Trophoblast cell (in vitro differentiated cells and primary cell): ENCODE measurements at regions not wholly inside any gene's neighbourhood (a gene's known extent, or its start where the extent isn't known, plus 50 kb on each side); places are given as distances from the start of the nearest gene placed in this dataset.

ENCODE experiments used
- DNase-seq, 2 donors: peaks; one replicate each; pipeline ENCODE4 v3.0.0-alpha.2; 2016
- H2AFZ ChIP-seq: 2 replicates; pipeline ENCODE4 v1.6.1; 2013; ENCODE audit warnings: low read length, moderate library complexity, mild to moderate bottlenecking; ENCODE audit not compliant: insufficient read depth, poor library complexity
- H2AK5ac ChIP-seq: 2 replicates; pipeline ENCODE4 v1.6.1; 2013; ENCODE audit warnings: mild to moderate bottlenecking, low read length
- H2BK120ac ChIP-seq: 2 replicates; pipeline ENCODE4 v1.6.1; 2013; ENCODE audit warnings: low read length, mild to moderate bottlenecking, moderate library complexity; ENCODE audit not compliant: insufficient read depth, poor library complexity
- H2BK12ac ChIP-seq: 2 replicates; pipeline ENCODE4 v1.6.1; 2013; ENCODE audit warnings: mild to moderate bottlenecking, low read length, moderate library complexity
- H2BK5ac ChIP-seq: 2 replicates; pipeline ENCODE4 v1.6.1; 2013; ENCODE audit warnings: low read length, low read depth, moderate library complexity, mild to moderate bottlenecking; ENCODE audit not compliant: poor library complexity
- H3K14ac ChIP-seq: 2 replicates; pipeline ENCODE4 v1.6.1; 2013; ENCODE audit warnings: mild to moderate bottlenecking, low read length
- H3K18ac ChIP-seq: 2 replicates; pipeline ENCODE4 v1.6.1; 2013; ENCODE audit warnings: mild to moderate bottlenecking, low read length
- H3K23ac ChIP-seq: 2 replicates; pipeline ENCODE4 v1.6.1; 2013; ENCODE audit warnings: low read length
- H3K27ac ChIP-seq: 2 replicates; pipeline ENCODE4 v1.5.1; 2013; ENCODE audit warnings: low read depth, mild to moderate bottlenecking, inconsistent platforms, low read length, moderate library complexity
- H3K27me3 ChIP-seq: 2 replicates; pipeline ENCODE4 v1.6.1; 2013; ENCODE audit warnings: inconsistent platforms, mild to moderate bottlenecking, low read length, moderate library complexity; ENCODE audit not compliant: insufficient read depth
- H3K36me3 ChIP-seq, 2 experiments: 1 replicate in 1 of 2; 2 replicates in 1 of 2; pipeline ENCODE4 v1.6.1; 2013; ENCODE audit warnings: low read length in 2 of 2, mild to moderate bottlenecking in 2 of 2, moderate library complexity in 1 of 2; ENCODE audit not compliant: insufficient read depth in 2 of 2, control insufficient read depth in 1 of 2
- H3K4ac ChIP-seq: 2 replicates; pipeline ENCODE4 v1.6.1; 2013; ENCODE audit warnings: low read depth, mild to moderate bottlenecking, low read length, moderate library complexity
- H3K4me1 ChIP-seq, 2 experiments: 1 replicate in 1 of 2; 2 replicates in 1 of 2; pipeline ENCODE4 v1.6.1; 2013; ENCODE audit warnings: low read length in 2 of 2, mild to moderate bottlenecking in 2 of 2, moderate library complexity in 1 of 2; ENCODE audit not compliant: insufficient read depth in 2 of 2, control insufficient read depth in 1 of 2
- H3K4me2 ChIP-seq: 2 replicates; pipeline ENCODE4 v1.6.1; 2013; ENCODE audit warnings: inconsistent platforms, mild to moderate bottlenecking, low read length, moderate library complexity
- H3K4me3 ChIP-seq: 2 replicates; pipeline ENCODE4 v1.5.1; 2013; ENCODE audit warnings: mild to moderate bottlenecking, low read depth, low read length, inconsistent platforms
- H3K79me1 ChIP-seq: one replicate; pipeline ENCODE4 v1.6.1; 2013; ENCODE audit warnings: low read length
- H3K79me2 ChIP-seq: 2 replicates; pipeline ENCODE4 v1.6.1; 2013; ENCODE audit warnings: low read length, mild to moderate bottlenecking; ENCODE audit not compliant: control insufficient read depth, insufficient read depth, poor library complexity
- H3K9ac ChIP-seq: 2 replicates; pipeline ENCODE4 v1.6.1; 2013; ENCODE audit warnings: mild to moderate bottlenecking, low read length
- H3K9me3 ChIP-seq: 2 replicates; pipeline ENCODE4 v1.6.1; 2013; ENCODE audit warnings: low read depth, mild to moderate bottlenecking, control low read depth, inconsistent platforms, low read length; ENCODE audit not compliant: insufficient read depth
- H4K12ac ChIP-seq: 2 replicates; pipeline ENCODE4 v1.6.1; 2013; ENCODE audit warnings: low read depth, mild to moderate bottlenecking, low read length, moderate library complexity
- H4K8ac ChIP-seq: 2 replicates; pipeline ENCODE4 v1.6.1; 2013; ENCODE audit warnings: low read depth, mild to moderate bottlenecking, low read length, moderate library complexity
- H4K91ac ChIP-seq: one replicate; pipeline ENCODE4 v1.6.1; 2013; ENCODE audit warnings: low read depth, mild to moderate bottlenecking, low read length, moderate library complexity
- WGBS: extraction: QIAGEN DNeasy Blood & Tissue Kit; methylation state at CpG from one replicate; pipeline ENCODE4 v1.1.7; 2013; ENCODE audit warnings: missing lambda C conversion rate; ENCODE audit not compliant: insufficient read length, insufficient coverage; ENCODE audit errors: extremely low coverage; 5-methylcytosine and 5-hydroxymethylcytosine counted together

DNA sequence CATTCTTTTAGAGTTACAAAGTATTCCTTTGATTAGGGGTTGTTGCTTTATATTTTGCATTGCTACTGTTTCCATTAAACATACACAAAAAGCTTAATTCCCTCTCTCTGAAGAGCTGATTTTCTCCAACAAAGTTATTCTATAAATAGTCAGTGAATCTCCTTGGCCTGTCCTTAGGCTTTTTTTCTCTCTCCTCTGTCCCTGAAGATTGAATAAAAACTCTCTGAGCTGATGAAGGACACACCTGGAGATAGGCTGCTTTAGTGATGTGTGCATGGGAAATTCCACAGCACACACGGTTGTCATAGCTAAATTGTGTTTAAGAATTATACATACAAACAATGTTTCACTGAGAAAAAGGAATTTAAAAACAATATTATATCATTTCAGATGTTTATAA, 90.5 kb upstream of the TMEM106B start:
- H3K4me3 ChIP-seq: no peak overlapping the region
- no peak overlapping the region for H4K91ac ChIP-seq
- WGBS: no CpG with 5 or more reads among the region's 1 CpG
- no peaks in the 10 kb centered on the region for H3K9me3 ChIP-seq
- no peak overlapping the region for H3K27ac ChIP-seq
- H3K14ac ChIP-seq: no peak overlapping the region
- H3K4me1 ChIP-seq: no peaks in the 10 kb centered on the region
- no peak overlapping the region for H3K23ac ChIP-seq
- DNase-seq: no peak
- H3K4ac ChIP-seq: no peak overlapping the region
- H2BK12ac ChIP-seq: no peak overlapping the region
- H4K12ac ChIP-seq: no peak overlapping the region
- no peak overlapping the region for H2AFZ ChIP-seq
- no peak overlapping the region for H3K9ac ChIP-seq
- no peak overlapping the region for H2BK120ac ChIP-seq
- no peaks in the 10 kb centered on the region for H3K36me3 ChIP-seq
- no peaks in the 10 kb centered on the region for H3K79me1 ChIP-seq
- H2AK5ac ChIP-seq: no peak overlapping the region
- H4K8ac ChIP-seq: no peak overlapping the region
- H2BK5ac ChIP-seq: no peak overlapping the region
- H3K18ac ChIP-seq: no peak overlapping the region
- H3K4me2 ChIP-seq: no peak overlapping the region
- no peaks in the 10 kb centered on the region for H3K27me3 ChIP-seq
- H3K79me2 ChIP-seq: no peaks in the 10 kb centered on the region

DNA sequence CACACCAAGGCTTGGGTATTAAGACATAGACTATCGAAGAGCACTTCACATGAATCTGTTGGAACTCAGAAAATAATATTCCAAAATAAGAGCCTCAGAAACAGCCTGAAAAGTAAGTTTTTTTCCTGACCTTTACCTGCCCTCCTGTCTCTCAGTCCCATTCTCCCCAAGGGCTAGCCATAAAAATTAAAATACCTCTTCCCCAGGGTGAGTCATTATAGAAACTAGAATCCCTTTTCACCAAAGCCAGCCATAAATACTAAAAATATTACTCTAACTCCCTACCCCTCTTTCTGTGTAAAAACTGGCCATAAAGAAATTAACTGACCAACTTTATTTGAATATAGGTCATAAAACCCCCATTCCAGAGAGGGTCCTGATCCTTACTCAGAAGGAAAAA, 87.9 kb upstream of the TMEM106B start:
- no peak for DNase-seq
- H2AFZ ChIP-seq: no peak overlapping the region
- no peak overlapping the region for H3K9ac ChIP-seq
- WGBS: no CpG with 5 or more reads among the region's 1 CpG
- H3K18ac ChIP-seq: no peak overlapping the region
- H2AK5ac ChIP-seq: no peak overlapping the region
- no peak overlapping the region for H3K4ac ChIP-seq
- no peaks in the 10 kb centered on the region for H3K79me1 ChIP-seq
- H4K8ac ChIP-seq: no peak overlapping the region
- no peak overlapping the region for H3K27ac ChIP-seq
- H4K12ac ChIP-seq: no peak overlapping the region
- H3K9me3 ChIP-seq: no peaks in the 10 kb centered on the region
- H4K91ac ChIP-seq: no peak overlapping the region
- H2BK12ac ChIP-seq: no peak overlapping the region
- H3K4me3 ChIP-seq: no peak overlapping the region
- H3K36me3 ChIP-seq: no peaks in the 10 kb centered on the region
- no peaks in the 10 kb centered on the region for H3K27me3 ChIP-seq
- no peak overlapping the region for H2BK120ac ChIP-seq
- no peak overlapping the region for H3K14ac ChIP-seq
- H3K79me2 ChIP-seq: no peaks in the 10 kb centered on the region
- H3K4me2 ChIP-seq: no peak overlapping the region
- H3K23ac ChIP-seq: no peak overlapping the region
- no peak overlapping the region for H2BK5ac ChIP-seq
- H3K4me1 ChIP-seq: no peaks in the 10 kb centered on the region

DNA sequence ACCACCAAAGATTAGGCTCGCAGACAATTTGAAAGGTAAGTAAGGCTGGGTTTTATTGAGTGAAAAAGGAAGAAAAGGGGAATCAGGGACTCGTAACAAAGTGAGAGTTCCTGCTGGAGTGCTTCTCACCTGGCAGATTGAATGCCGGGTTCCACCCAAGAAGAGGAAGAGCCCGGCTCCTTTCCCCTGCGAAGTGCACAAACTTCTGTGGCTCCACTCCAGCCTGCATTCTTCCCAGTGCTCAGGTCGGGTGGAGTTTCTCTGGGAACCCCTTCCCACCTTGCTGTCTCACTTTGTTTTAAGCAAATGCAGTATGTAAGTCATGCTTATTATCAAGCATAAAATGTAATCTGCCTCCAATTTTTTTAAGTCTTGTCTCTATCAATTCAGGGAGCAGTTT, 87.1 kb upstream of the TMEM106B start:
- Histone ChIP-seq H4K91ac (no peak overlapping the region), H4K12ac (no peak overlapping the region), H2AFZ (no peak overlapping the region), H3K9me3 (no peaks in the 10 kb centered on the region), H3K79me1 (no peaks in the 10 kb centered on the region), H3K79me2 (no peaks in the 10 kb centered on the region), H2BK5ac (no peak overlapping the region), H3K27ac (no peak overlapping the region), H3K23ac (no peak overlapping the region), H2AK5ac (no peak overlapping the region), H3K18ac (no peak overlapping the region), H3K4me2 (no peak overlapping the region), H2BK120ac (no peak overlapping the region), H3K4me1 (no peaks in the 10 kb centered on the region), H3K36me3 (no peaks in the 10 kb centered on the region), H2BK12ac (no peak overlapping the region), H3K27me3 (no peaks in the 10 kb centered on the region), H3K4ac (no peak overlapping the region), H3K14ac (no peak overlapping the region), H3K9ac (no peak overlapping the region), H3K4me3 (no peak overlapping the region), H4K8ac (no peak overlapping the region)
- no peak for DNase-seq
- no CpG with 5 or more reads among the region's 6 CpGs for WGBS

DNA sequence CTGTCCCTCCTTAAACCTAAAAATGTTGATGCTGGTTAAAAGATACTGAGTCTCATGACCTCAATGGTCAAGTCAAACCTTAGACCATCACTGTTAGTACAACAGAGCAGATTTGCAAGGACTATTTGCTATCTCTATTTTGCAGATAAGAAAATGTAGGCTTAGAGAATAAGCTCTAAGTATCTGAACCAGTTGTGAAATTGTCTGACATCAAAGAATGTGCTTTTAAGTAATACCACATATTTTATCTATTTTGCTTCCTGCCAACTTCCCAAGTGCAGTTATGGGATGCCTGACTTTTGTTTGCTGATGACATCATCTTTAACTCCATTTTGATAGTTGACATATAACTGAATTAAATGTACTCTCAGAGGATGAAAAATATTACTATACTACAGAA, 83.6 kb upstream of the TMEM106B start:
- no peaks in the 10 kb centered on the region for H3K79me1 ChIP-seq
- H3K27me3 ChIP-seq: no peaks in the 10 kb centered on the region
- no peak overlapping the region for H3K18ac ChIP-seq
- no peak overlapping the region for H2BK12ac ChIP-seq
- no peak overlapping the region for H4K8ac ChIP-seq
- no peaks in the 10 kb centered on the region for H3K79me2 ChIP-seq
- H4K12ac ChIP-seq: no peak overlapping the region
- no peak overlapping the region for H2BK120ac ChIP-seq
- no peaks in the 10 kb centered on the region for H3K9me3 ChIP-seq
- no peak overlapping the region for H3K4ac ChIP-seq
- no peak overlapping the region for H2BK5ac ChIP-seq
- H3K27ac ChIP-seq: no peak overlapping the region
- H3K14ac ChIP-seq: no peak overlapping the region
- H2AFZ ChIP-seq: no peak overlapping the region
- H2AK5ac ChIP-seq: no peak overlapping the region
- H3K9ac ChIP-seq: no peak overlapping the region
- H3K36me3 ChIP-seq: no peaks in the 10 kb centered on the region
- H3K23ac ChIP-seq: no peak overlapping the region
- no peak overlapping the region for H3K4me3 ChIP-seq
- no peaks in the 10 kb centered on the region for H3K4me1 ChIP-seq
- H3K4me2 ChIP-seq: no peak overlapping the region
- DNase-seq: peak in 1 of 2 donors; percentile 11
- H4K91ac ChIP-seq: no peak overlapping the region

DNA sequence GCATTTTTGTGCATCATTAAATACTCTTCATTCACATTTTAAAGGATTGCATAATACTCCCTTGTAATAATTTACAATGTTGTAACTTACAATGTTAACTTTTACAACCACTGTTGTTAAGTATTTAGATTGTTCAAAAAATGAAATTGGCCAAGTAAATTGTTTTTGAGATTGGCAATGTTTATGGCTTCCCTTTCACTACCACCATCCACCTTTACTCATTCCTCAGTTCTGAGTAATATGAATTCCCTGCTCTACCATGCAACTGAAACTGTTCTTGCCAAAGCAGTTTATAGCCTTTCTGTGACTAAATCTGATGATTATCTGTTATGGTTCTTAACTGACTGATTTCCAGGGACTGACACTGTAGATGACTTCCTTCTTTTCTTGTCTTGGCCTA, 80.5 kb upstream of the TMEM106B start:
- H2AFZ ChIP-seq: no peak overlapping the region
- no peak overlapping the region for H4K91ac ChIP-seq
- H3K36me3 ChIP-seq: no peaks in the 10 kb centered on the region
- no peaks in the 10 kb centered on the region for H3K4me1 ChIP-seq
- peak; percentile 1 to 72 for DNase-seq
- no peak overlapping the region for H3K4ac ChIP-seq
- H3K4me3 ChIP-seq: no peak overlapping the region
- H4K8ac ChIP-seq: no peak overlapping the region
- H2BK12ac ChIP-seq: no peak overlapping the region
- no peak overlapping the region for H2AK5ac ChIP-seq
- no peak overlapping the region for H2BK120ac ChIP-seq
- no peak overlapping the region for H3K4me2 ChIP-seq
- H3K23ac ChIP-seq: no peak overlapping the region
- no peak overlapping the region for H3K9ac ChIP-seq
- no peaks in the 10 kb centered on the region for H3K27me3 ChIP-seq
- H4K12ac ChIP-seq: no peak overlapping the region
- no peak overlapping the region for H3K14ac ChIP-seq
- H2BK5ac ChIP-seq: no peak overlapping the region
- no peak overlapping the region for H3K27ac ChIP-seq
- no peak overlapping the region for H3K18ac ChIP-seq
- H3K79me2 ChIP-seq: no peaks in the 10 kb centered on the region
- H3K79me1 ChIP-seq: no peaks in the 10 kb centered on the region
- no peaks in the 10 kb centered on the region for H3K9me3 ChIP-seq
